Effector memory CD4-positive, alpha-beta T cell (primary cell): ENCODE measurements at regions not wholly inside any gene's neighbourhood (a gene's known extent, or its start where the extent isn't known, plus 50 kb on each side); places are given as distances from the start of the nearest gene placed in this dataset.

Experiments
- DNase-seq, 3 donors: peaks; one replicate each; pipeline ENCODE4 v3.0.0-alpha.2; 2020
- H3K27ac ChIP-seq: 2 replicates; pipeline ENCODE4 v1.7.0; 2013; ENCODE audit warnings: mild to moderate bottlenecking, low read length, moderate library complexity; ENCODE audit not compliant: insufficient read depth, poor library complexity, severe bottlenecking
- H3K27me3 ChIP-seq: replicated peaks from 2 replicates; pipeline ENCODE4 v1.7.0; 2013; ENCODE audit warnings: mild to moderate bottlenecking, low read length; ENCODE audit not compliant: insufficient read depth, control insufficient read depth, poor library complexity, severe bottlenecking
- H3K36me3 ChIP-seq: 2 replicates; pipeline ENCODE4 v1.7.0; 2013; ENCODE audit warnings: mild to moderate bottlenecking, low read length, moderate library complexity; ENCODE audit not compliant: control insufficient read depth, insufficient read depth
- H3K4me1 ChIP-seq: 2 replicates; pipeline ENCODE4 v1.7.0; 2013; ENCODE audit warnings: low read length, mild to moderate bottlenecking; ENCODE audit not compliant: control insufficient read depth, insufficient read depth, poor library complexity, severe bottlenecking
- H3K4me3 ChIP-seq: 2 replicates; pipeline ENCODE4 v1.7.0; 2013; ENCODE audit warnings: low read length, low read depth, mild to moderate bottlenecking; ENCODE audit not compliant: insufficient read depth, poor library complexity, severe bottlenecking
- H3K9me3 ChIP-seq: 2 replicates; pipeline ENCODE4 v1.7.0; 2013; ENCODE audit warnings: mild to moderate bottlenecking, low read length, moderate library complexity; ENCODE audit not compliant: control insufficient read depth

DNA sequence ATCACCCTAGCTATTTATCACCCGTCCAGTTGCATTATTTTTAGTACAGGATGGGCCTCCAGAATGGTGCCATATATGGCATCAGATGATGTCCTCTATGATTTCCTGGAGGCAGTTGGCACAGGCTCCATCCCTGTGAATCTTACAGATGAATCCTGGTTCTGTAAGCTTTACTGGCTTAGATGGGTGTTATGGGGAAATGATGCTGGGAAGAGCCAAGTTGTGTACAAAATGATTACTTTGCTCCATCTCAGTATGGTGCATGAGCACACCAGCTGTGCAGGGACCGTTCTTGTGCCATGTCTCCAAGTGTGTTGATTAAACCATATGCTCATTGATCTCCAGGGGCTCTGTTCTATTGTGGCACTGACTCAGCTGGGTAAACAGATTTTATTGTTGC lies 755.7 kb downstream of the TLR4 start:
- Histone ChIP-seq H3K27me3 (no peaks in the 10 kb centered on the region), H3K36me3 (no peaks in the 10 kb centered on the region), H3K4me3 (no peak overlapping the region), H3K4me1 (no peaks in the 10 kb centered on the region), H3K27ac (no peak overlapping the region), H3K9me3 (peaks cover 4% of the 10 kb centered on the region)
- no peak for DNase-seq

DNA sequence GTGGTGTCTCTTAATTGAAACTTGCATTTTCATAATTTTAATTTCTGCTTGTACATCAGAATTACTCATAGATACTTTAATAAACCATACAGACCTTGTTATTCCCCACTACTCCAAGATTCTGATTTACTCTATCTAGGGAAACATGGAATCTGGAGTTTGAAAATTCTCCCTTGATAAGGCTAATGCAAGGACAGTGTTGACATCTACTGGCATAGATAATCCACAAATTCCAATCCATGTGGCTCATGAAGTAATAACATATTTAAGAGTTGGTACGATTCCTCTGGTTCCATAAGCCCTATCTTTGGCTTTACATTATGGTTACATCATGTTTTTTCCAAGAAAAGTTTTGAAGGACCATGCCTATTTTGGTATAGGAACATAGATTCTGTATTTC lies 759.2 kb downstream of the TLR4 start:
- Histone ChIP-seq H3K9me3 (peaks cover 4% of the 10 kb centered on the region), H3K4me3 (no peak overlapping the region), H3K4me1 (no peaks in the 10 kb centered on the region), H3K27ac (no peak overlapping the region), H3K36me3 (no peaks in the 10 kb centered on the region), H3K27me3 (no peaks in the 10 kb centered on the region)
- no peak for DNase-seq

DNA sequence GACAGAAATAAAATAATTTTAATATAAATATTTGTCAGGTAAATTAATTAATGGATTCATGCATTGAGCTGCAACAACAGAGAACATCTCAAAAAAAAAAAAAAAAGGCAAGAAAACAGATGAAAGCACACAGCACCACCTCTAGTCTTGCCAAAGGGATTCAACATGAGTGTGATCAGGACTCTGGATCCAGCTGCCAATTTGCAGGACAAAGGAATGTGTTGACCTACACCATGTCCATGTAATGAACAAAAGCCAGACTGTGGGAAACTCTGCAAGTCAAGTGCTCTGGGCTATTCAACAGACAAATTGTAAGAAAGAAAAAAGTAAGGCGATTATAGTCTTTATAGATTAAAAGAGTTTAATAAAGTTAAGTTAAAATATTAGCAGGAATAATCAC lies 769.3 kb downstream of the TLR4 start:
- DNase-seq = no peak
- no peak overlapping the region for H3K4me3 ChIP-seq
- H3K27ac ChIP-seq = no peak overlapping the region
- no peaks in the 10 kb centered on the region for H3K27me3 ChIP-seq
- H3K4me1 ChIP-seq = no peaks in the 10 kb centered on the region
- H3K36me3 ChIP-seq = no peaks in the 10 kb centered on the region
- H3K9me3 ChIP-seq = no peaks in the 10 kb centered on the region

DNA sequence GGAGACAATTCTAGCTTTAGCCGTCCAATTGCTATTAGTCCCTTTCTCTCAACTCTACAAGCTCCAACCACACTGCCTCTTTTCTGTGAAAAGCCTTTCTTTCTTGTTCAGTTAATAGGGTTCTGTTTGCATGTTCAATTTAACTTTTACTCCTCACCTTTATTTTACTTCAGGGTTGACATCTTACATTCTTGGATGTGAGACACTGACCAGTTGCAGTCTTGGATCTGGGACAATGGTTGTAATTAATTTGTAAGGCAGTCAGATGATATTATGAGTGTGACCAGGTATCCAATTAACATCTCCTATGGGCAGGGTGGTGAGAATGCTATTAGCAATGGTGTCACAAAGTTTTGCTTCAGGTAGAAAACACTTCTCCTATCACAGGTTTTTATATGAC lies 774.5 kb downstream of the TLR4 start:
- H3K9me3 ChIP-seq = no peaks in the 10 kb centered on the region
- no peak overlapping the region for H3K4me3 ChIP-seq
- no peaks in the 10 kb centered on the region for H3K4me1 ChIP-seq
- no peaks in the 10 kb centered on the region for H3K27me3 ChIP-seq
- H3K36me3 ChIP-seq = no peaks in the 10 kb centered on the region
- no peak for DNase-seq
- H3K27ac ChIP-seq = no peak overlapping the region

DNA sequence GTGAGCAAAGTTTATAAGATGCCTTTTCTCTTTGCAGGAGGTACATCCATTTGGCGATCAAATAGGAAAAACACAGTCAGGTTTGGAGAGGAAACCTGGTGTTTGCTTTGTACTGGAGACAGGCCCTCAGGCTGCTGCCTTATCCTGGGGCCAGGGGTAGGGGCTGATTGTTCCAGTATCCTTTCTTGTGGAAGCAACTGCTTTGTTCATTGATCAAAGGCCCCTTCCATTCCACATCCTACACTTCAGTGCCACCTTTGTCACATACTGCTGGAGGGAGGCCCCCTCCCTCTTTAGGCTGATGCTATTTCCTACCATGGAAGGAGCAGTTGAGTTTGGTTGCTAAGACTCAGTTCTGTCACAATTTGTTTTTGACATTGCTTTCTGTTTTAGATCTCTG lies 778.1 kb downstream of the TLR4 start:
- H3K27ac ChIP-seq = no peak overlapping the region
- DNase-seq = no peak
- no peaks in the 10 kb centered on the region for H3K4me1 ChIP-seq
- H3K36me3 ChIP-seq = no peaks in the 10 kb centered on the region
- no peaks in the 10 kb centered on the region for H3K27me3 ChIP-seq
- H3K9me3 ChIP-seq = no peaks in the 10 kb centered on the region
- no peak overlapping the region for H3K4me3 ChIP-seq

- no peak overlapping the region for H3K4me3 ChIP-seq
- H3K9me3 ChIP-seq = no peaks in the 10 kb centered on the region
- no peak overlapping the region for H3K27ac ChIP-seq
- H3K27me3 ChIP-seq = no peaks in the 10 kb centered on the region
- no peak for DNase-seq
- H3K36me3 ChIP-seq = no peaks in the 10 kb centered on the region
- no peaks in the 10 kb centered on the region for H3K4me1 ChIP-seq
Observed at GRCh38 chr9:118483677-118484076, 779.5 kb downstream of the TLR4 start.

DNA sequence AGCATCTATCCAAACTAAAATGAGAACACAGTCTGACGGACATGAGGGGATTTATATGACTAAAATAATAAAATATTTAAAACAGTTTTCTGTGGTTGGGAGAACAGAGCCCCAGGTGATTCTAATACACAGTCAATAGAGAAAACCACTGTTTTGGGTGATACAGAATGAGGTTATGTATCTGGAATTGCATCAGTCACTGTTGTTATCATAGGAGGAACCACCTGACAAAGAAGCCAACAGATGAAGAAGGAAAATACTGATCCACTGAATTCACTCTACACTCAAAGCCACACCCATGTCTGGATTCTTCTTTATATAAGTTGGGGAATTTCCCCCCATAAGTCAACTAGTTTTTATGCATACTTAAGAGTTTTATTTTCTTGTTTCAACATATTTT lies 799.0 kb downstream of the TLR4 start:
- H3K4me3 ChIP-seq = no peak overlapping the region
- no peak for DNase-seq
- no peaks in the 10 kb centered on the region for H3K9me3 ChIP-seq
- H3K36me3 ChIP-seq = no peaks in the 10 kb centered on the region
- H3K27me3 ChIP-seq = no peaks in the 10 kb centered on the region
- no peaks in the 10 kb centered on the region for H3K4me1 ChIP-seq
- H3K27ac ChIP-seq = no peak overlapping the region

- H3K36me3 ChIP-seq = no peaks in the 10 kb centered on the region
- H3K27ac ChIP-seq = no peak overlapping the region
- H3K4me1 ChIP-seq = no peaks in the 10 kb centered on the region
- H3K27me3 ChIP-seq = no peaks in the 10 kb centered on the region
- no peaks in the 10 kb centered on the region for H3K9me3 ChIP-seq
- DNase-seq = no peak
- no peak overlapping the region for H3K4me3 ChIP-seq
Observed at GRCh38 chr9:118510711-118511110, 806.5 kb downstream of the TLR4 start.

GRCh38 chr9:118515947-118516346 lies 811.7 kb downstream of the TLR4 start:
- H3K27me3 ChIP-seq = no peaks in the 10 kb centered on the region
- H3K36me3 ChIP-seq = no peaks in the 10 kb centered on the region
- H3K27ac ChIP-seq = no peak overlapping the region
- DNase-seq = no peak
- no peaks in the 10 kb centered on the region for H3K9me3 ChIP-seq
- no peaks in the 10 kb centered on the region for H3K4me1 ChIP-seq
- H3K4me3 ChIP-seq = no peak overlapping the region

- no peak overlapping the region for H3K4me3 ChIP-seq
- H3K27me3 ChIP-seq = no peaks in the 10 kb centered on the region
- no peaks in the 10 kb centered on the region for H3K9me3 ChIP-seq
- H3K4me1 ChIP-seq = no peaks in the 10 kb centered on the region
- DNase-seq = no peak
- no peak overlapping the region for H3K27ac ChIP-seq
- H3K36me3 ChIP-seq = no peaks in the 10 kb centered on the region
Observed at GRCh38 chr9:118521261-118521660, 817.1 kb downstream of the TLR4 start.
